ENCODE measurements at regions not wholly inside any gene's neighbourhood (a gene's known extent, or its start where the extent isn't known, plus 50 kb on each side); places are given as distances from the start of the nearest gene placed in this dataset.

- no peak for DNase-seq
These were observed 591.0 kb upstream of the SETBP1 start for GRCh38 chr18:44089732-44090131.

- no peak for DNase-seq
These were observed 590.2 kb upstream of the SETBP1 start for GRCh38 chr18:44090453-44090852.

GRCh38 chr18:44093253-44093652 lies 587.4 kb upstream of the SETBP1 start:
- DNase-seq = no peak

GRCh38 chr18:44096016-44096415 lies 584.7 kb upstream of the SETBP1 start:
- DNase-seq = no peak

GRCh38 chr18:44098551-44099098 lies 582.1 kb upstream of the SETBP1 start:
- DNase-seq = no peak

GRCh38 chr18:44107187-44107586 lies 573.5 kb upstream of the SETBP1 start:
- DNase-seq = no peak

GRCh38 chr18:44111337-44111736 lies 569.4 kb upstream of the SETBP1 start:
- DNase-seq = no peak

GRCh38 chr18:44117821-44118220 lies 562.9 kb upstream of the SETBP1 start:
- DNase-seq = no peak

GRCh38 chr18:44119607-44120006 lies 561.1 kb upstream of the SETBP1 start:
- no peak for DNase-seq

- DNase-seq = no peak
These were observed 556.9 kb upstream of the SETBP1 start for GRCh38 chr18:44123743-44124142.

- no peak for DNase-seq
These were observed 555.2 kb upstream of the SETBP1 start for GRCh38 chr18:44125446-44125845.

- DNase-seq = no peak
These were observed 554.1 kb upstream of the SETBP1 start for GRCh38 chr18:44126598-44126997.

GRCh38 chr18:44128365-44128764 lies 552.3 kb upstream of the SETBP1 start:
- no peak for DNase-seq

GRCh38 chr18:44130376-44130942 lies 550.2 kb upstream of the SETBP1 start:
- DNase-seq = no peak

- DNase-seq = no peak
These were observed 547.2 kb upstream of the SETBP1 start for GRCh38 chr18:44133483-44133882.

- no peak for DNase-seq
These were observed 546.2 kb upstream of the SETBP1 start for GRCh38 chr18:44134447-44134846.

GRCh38 chr18:44135741-44136140 lies 544.9 kb upstream of the SETBP1 start:
- no peak for DNase-seq

GRCh38 chr18:44136326-44136725 lies 544.4 kb upstream of the SETBP1 start:
- DNase-seq = no peak

- DNase-seq = no peak
These were observed 537.6 kb upstream of the SETBP1 start for GRCh38 chr18:44143072-44143471.

- DNase-seq = no peak
These were observed 531.0 kb upstream of the SETBP1 start for GRCh38 chr18:44149706-44150105.

GRCh38 chr18:44153981-44154380 lies 526.7 kb upstream of the SETBP1 start:
- no peak for DNase-seq

GRCh38 chr18:44156126-44156525 lies 524.6 kb upstream of the SETBP1 start:
- DNase-seq = no peak

- no peak for DNase-seq
These were observed 523.8 kb upstream of the SETBP1 start for GRCh38 chr18:44156776-44157335.

GRCh38 chr18:44170208-44170880 lies 510.3 kb upstream of the SETBP1 start:
- DNase-seq = no peak

All from inflammatory macrophage (primary cell).